ENCODE measurements at regions not wholly inside any gene's neighbourhood (a gene's known extent, or its start where the extent isn't known, plus 50 kb on each side); places are given as distances from the start of the nearest gene placed in this dataset.

DNA sequence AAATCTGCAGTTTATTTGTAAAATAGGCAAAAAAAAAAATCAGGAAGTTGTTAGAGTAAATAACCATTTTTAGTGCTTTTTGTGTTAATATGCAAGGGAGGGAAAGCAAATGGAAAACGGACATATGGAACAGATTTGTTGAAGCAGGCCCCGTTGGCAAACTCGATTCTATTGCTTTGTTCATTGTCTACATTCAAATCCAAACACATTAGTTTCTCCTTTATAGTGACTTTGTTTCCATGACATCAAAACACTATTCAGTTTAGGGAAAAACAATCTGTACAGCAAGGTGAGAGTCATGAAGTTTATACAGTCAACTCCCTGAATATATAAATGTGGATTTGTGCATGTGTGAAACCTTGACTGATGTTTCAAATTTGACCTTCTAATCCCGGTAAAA, 142.2 kb downstream of the FAM47A start:
- Histone ChIP-seq H3K27me3 (no peaks in the 10 kb centered on the region), H3K27ac (no peak overlapping the region), H3K4me3 (no peak overlapping the region), H3K4me1 (no peaks in the 10 kb centered on the region), H3K36me3 (no peaks in the 10 kb centered on the region), H3K9me3 (no peaks in the 10 kb centered on the region)
- WGBS, 2 donors, result 16 to 21% methylated on average over 4 of the region's 4 CpGs
- intact Hi-C loops (cut with DNase I), result no loop called here
- no peak for DNase-seq
- no peak for TF ChIP-seq POLR2A (IDR thresholded peaks at IDR 0.05)
- TF ChIP-seq, protein P1, sequence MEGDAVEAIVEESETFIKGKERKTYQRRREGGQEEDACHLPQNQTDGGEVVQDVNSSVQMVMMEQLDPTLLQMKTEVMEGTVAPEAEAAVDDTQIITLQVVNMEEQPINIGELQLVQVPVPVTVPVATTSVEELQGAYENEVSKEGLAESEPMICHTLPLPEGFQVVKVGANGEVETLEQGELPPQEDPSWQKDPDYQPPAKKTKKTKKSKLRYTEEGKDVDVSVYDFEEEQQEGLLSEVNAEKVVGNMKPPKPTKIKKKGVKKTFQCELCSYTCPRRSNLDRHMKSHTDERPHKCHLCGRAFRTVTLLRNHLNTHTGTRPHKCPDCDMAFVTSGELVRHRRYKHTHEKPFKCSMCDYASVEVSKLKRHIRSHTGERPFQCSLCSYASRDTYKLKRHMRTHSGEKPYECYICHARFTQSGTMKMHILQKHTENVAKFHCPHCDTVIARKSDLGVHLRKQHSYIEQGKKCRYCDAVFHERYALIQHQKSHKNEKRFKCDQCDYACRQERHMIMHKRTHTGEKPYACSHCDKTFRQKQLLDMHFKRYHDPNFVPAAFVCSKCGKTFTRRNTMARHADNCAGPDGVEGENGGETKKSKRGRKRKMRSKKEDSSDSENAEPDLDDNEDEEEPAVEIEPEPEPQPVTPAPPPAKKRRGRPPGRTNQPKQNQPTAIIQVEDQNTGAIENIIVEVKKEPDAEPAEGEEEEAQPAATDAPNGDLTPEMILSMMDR (IDR thresholded peaks at IDR 0.05), result no peak

DNA sequence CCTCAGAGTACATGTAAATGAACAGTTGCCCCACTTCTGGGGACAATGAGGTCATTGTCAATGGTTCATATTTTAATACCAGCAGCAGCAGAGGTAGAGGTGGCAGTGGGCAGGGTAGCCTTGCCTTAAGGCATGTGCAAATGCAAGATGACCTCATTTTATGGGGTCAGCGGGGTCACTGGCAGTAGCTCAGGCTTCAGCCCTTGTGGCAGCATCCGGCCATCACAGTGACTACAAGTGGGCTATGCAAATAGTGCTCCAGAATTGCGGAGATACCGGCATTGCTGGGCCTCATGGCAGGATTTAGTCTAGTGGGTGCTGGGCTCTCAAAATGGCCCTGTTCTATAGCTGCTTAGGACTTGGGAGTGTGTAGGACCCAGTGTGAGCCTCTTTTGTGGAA, 144.7 kb downstream of the FAM47A start:
- TF ChIP-seq, protein P1 (IDR thresholded peaks at IDR 0.05), result no peak
- TF ChIP-seq POLR2A (IDR thresholded peaks at IDR 0.05), result no peak
- no peak for DNase-seq
- 60% methylated on average over 2 of the region's 4 CpGs; no CpG with 5 or more reads in 1 of the 2 donors for WGBS, 2 donors
- no peaks in the 10 kb centered on the region for H3K4me1 ChIP-seq
- no peak overlapping the region for H3K27ac ChIP-seq
- H3K4me3 ChIP-seq, result no peak overlapping the region
- H3K27me3 ChIP-seq, result no peaks in the 10 kb centered on the region
- H3K9me3 ChIP-seq, result no peaks in the 10 kb centered on the region
- intact Hi-C loops (cut with DNase I), result no loop called here
- no peaks in the 10 kb centered on the region for H3K36me3 ChIP-seq

DNA sequence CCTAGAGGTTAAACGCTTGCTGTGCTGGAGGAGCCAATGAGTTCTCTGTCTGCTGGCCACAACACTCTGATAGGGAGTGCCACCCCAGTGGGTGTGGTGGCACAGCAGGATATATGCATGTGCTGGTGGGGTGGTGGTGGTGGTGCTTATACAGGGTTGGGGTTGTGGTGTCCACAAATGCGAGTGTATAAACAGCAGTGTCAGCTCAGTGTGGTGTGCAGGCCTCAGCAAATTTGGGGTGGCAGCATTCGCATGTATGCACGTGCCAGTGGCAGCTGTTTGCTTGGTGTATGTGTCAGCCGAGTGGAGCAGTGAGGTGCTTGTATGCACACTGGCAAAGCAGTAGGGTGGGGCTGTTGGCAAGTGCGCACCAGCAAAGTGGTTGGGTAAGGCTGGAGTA, 157.4 kb downstream of the FAM47A start:
- 88% methylated on average over 3 of the region's 6 CpGs; no CpG with 5 or more reads in 1 of the 2 donors for WGBS, 2 donors

DNA sequence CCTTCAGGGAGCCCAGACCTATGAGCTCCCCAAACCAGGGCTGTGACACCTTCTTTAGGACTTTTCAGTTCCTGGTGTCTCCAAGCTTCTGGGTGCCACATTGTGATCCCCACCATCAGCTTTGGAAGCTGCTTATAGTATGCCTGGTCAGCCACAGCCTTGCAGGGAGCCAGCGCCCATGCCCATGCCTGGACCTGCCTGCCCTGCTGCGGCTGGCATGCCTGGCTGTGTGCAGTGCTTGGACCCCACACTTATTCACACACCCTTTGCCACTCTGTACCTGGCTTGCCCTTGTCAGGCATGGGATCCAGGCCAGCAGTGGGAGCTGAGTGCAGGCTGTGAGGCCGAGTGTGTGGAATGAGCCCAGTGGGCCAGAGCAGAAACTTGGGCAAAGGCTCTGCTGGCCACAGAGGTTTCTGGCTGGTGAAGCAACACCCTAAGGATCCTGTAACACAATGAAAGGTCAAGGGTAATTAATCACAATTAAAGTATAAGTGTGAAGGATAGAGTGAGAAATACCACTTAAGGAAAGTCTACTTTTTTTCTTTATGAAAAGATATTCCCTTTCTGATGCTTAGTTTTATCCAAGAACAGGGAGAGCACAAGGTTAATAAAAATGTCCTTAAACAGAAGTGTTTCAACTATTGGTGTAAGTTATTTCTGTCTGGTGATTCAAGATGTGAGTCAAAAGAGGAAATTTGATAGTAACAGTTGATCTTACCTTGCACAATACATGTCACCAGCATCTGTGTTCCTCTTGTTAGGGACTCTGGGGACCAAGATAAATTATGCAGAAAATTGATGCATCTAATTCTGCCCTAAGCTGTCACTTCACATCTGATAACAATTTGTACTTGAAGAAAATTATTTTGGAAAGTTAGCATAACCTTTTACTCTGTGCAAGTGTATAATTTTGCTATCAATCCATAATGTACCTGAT, 161.8 kb downstream of the FAM47A start:
- no peak for TF ChIP-seq POLR2A (IDR thresholded peaks at IDR 0.05)
- TF ChIP-seq, protein P1 (IDR thresholded peaks at IDR 0.05), result no peak
- H3K4me1 ChIP-seq, result no peaks in the 10 kb centered on the region
- DNase-seq, result no peak
- H3K27ac ChIP-seq, result no peak overlapping the region
- no peaks in the 10 kb centered on the region for H3K9me3 ChIP-seq
- intact Hi-C loops (cut with DNase I), result no loop called here
- H3K36me3 ChIP-seq, result no peaks in the 10 kb centered on the region
- 83% methylated on average over 2 of the region's 3 CpGs; no CpG with 5 or more reads in 1 of the 2 donors for WGBS, 2 donors
- H3K27me3 ChIP-seq, result no peaks in the 10 kb centered on the region
- H3K4me3 ChIP-seq, result no peak overlapping the region

More for the DNA sequence above, 157.4 kb downstream of the FAM47A start:
- Histone ChIP-seq H3K4me3 (no peak overlapping the region), H3K36me3 (no peaks in the 10 kb centered on the region), H3K4me1 (no peaks in the 10 kb centered on the region), H3K9me3 (no peaks in the 10 kb centered on the region), H3K27ac (no peak overlapping the region), H3K27me3 (no peaks in the 10 kb centered on the region)
- TF ChIP-seq, protein P1 (IDR thresholded peaks at IDR 0.05), result no peak
- no peak for TF ChIP-seq POLR2A (IDR thresholded peaks at IDR 0.05)
- no peak for DNase-seq
- intact Hi-C loops (cut with DNase I), result no loop called here

DNA sequence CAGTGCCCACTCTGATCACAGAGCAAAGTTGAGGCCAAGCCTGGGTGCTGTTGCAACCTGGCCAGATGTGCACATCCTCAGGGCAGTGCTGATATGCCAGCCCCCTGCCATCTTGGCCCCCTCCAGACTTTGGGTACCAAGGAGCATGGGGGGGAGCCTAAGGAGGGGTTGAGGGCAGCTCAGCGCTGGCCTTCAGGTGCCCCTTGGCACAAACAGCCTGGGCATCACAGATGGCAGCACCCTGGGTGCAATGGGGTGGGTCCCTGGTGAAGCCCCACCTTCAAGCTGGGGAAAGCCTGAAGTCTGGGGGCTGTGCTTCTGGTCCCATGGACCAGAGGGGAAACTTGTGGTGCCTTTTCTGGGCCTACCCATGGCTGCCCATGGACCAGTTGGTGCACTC, 163.0 kb downstream of the FAM47A start:
- H3K4me1 ChIP-seq, result no peaks in the 10 kb centered on the region
- no peak overlapping the region for H3K27ac ChIP-seq
- WGBS, 2 donors, result no CpG with 5 or more reads among the region's 1 CpG
- intact Hi-C loops (cut with DNase I), result no loop called here
- H3K36me3 ChIP-seq, result no peaks in the 10 kb centered on the region
- no peak for TF ChIP-seq POLR2A (IDR thresholded peaks at IDR 0.05)
- TF ChIP-seq, protein P1 (IDR thresholded peaks at IDR 0.05), result no peak
- DNase-seq, result no peak
- H3K9me3 ChIP-seq, result no peaks in the 10 kb centered on the region
- H3K27me3 ChIP-seq, result no peaks in the 10 kb centered on the region
- no peak overlapping the region for H3K4me3 ChIP-seq

Measured in esophagus squamous epithelium (tissue), 5 donors.